HG03442 (cell line): ENCODE measurements at regions not wholly inside any gene's neighbourhood (a gene's known extent, or its start where the extent isn't known, plus 50 kb on each side); places are given as distances from the start of the nearest gene placed in this dataset.
"Not testable (repeated sequence)": the region's sequence is repeated elsewhere in the genome, so short reads cannot be mapped to it uniquely, and the experiment has no call there.

Experiments used
- ATAC-seq: cut with Tn5 transposase; IDR thresholded peaks from one replicate; pipeline ENCODE4 v1.9.1; 2021; ENCODE audit warnings: mild to moderate bottlenecking, moderate library complexity; ENCODE audit not compliant: unreplicated experiment

GRCh38 chr6:67883500-67884366, 751.3 kb upstream of the ADGRB3 start:
- no peak for ATAC-seq

GRCh38 chr6:67882436-67883311, 752.4 kb upstream of the ADGRB3 start:
- ATAC-seq: no peak

GRCh38 chr6:67881706-67882065, 753.4 kb upstream of the ADGRB3 start:
- no peak for ATAC-seq

GRCh38 chr6:67880939-67881705, 754.0 kb upstream of the ADGRB3 start:
- no peak for ATAC-seq

- not testable (repeated sequence) for ATAC-seq
These were observed 754.7 kb upstream of the ADGRB3 start for GRCh38 chr6:67880343-67880742.

GRCh38 chr6:67879928-67880327, 755.2 kb upstream of the ADGRB3 start:
- not testable (repeated sequence) for ATAC-seq

GRCh38 chr6:67879105-67879904, 755.8 kb upstream of the ADGRB3 start:
- not testable (repeated sequence) for ATAC-seq

GRCh38 chr6:67878216-67878615, 756.9 kb upstream of the ADGRB3 start:
- not testable (repeated sequence) for ATAC-seq

- no peak for ATAC-seq
These were observed 757.8 kb upstream of the ADGRB3 start for GRCh38 chr6:67877288-67877687.

GRCh38 chr6:67875877-67876383, 759.2 kb upstream of the ADGRB3 start:
- ATAC-seq: no peak

- no peak for ATAC-seq
These were observed 764.8 kb upstream of the ADGRB3 start for GRCh38 chr6:67870321-67870720.

GRCh38 chr6:67863346-67863745, 771.7 kb upstream of the ADGRB3 start:
- ATAC-seq: no peak

GRCh38 chr6:67854098-67854497, 781.0 kb upstream of the ADGRB3 start:
- no peak for ATAC-seq

GRCh38 chr6:67839818-67840217, 795.3 kb upstream of the ADGRB3 start:
- ATAC-seq: no peak

- ATAC-seq: no peak
These were observed 809.7 kb upstream of the ADGRB3 start for GRCh38 chr6:67825201-67825895.

GRCh38 chr6:67818322-67818721, 816.8 kb upstream of the ADGRB3 start:
- ATAC-seq: no peak

- ATAC-seq: no peak
These were observed 819.5 kb upstream of the ADGRB3 start for GRCh38 chr6:67815623-67816022.

- no peak for ATAC-seq
These were observed 820.8 kb upstream of the ADGRB3 start for GRCh38 chr6:67814262-67814661.

- no peak for ATAC-seq
These were observed 822.4 kb upstream of the ADGRB3 start for GRCh38 chr6:67812693-67813092.
